ENCODE measurements at regions not wholly inside any gene's neighbourhood (a gene's known extent, or its start where the extent isn't known, plus 50 kb on each side); places are given as distances from the start of the nearest gene placed in this dataset.

DNA sequence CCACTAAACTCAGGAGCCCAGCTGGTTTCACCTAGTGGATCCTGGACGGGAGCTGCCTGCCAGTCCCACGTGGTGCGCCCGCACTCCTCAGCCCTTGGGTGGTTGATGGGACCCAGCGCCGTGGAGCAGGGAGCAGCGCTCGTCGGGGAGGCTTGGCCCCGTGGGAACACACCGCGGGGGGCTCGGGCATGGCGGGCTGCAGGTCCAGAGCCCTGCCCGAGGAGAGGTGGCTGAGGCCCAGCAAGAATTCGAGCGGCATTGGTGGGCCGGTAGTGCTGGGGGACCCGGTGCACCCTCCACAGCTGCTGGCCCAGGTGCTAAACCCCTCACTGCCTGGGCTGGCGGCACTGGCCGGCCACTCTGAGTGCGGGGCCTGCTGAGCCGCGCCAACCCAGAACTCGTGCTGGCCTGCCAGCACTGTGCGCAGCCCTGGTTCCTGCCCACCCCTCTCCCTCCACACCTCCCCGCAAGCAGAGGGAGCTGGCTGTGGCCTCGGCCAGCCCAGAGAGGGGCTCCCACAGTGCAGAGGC is 137.3 kb downstream of the TRIB2 start:
- intact Hi-C loops (cut with DNase I; ENCODE audit: low total_unique reads): no loop called here
- no peak for DNase-seq
- Histone ChIP-seq H3K9me3 (no peaks in the 10 kb centered on the region), H3K27ac (no peak overlapping the region), H3K4me3 (no peak overlapping the region), H3K36me3 (no peaks in the 10 kb centered on the region), H3K4me1 (no peaks in the 10 kb centered on the region), H3K27me3 (no peaks in the 10 kb centered on the region)
- TF ChIP-seq, protein P1, sequence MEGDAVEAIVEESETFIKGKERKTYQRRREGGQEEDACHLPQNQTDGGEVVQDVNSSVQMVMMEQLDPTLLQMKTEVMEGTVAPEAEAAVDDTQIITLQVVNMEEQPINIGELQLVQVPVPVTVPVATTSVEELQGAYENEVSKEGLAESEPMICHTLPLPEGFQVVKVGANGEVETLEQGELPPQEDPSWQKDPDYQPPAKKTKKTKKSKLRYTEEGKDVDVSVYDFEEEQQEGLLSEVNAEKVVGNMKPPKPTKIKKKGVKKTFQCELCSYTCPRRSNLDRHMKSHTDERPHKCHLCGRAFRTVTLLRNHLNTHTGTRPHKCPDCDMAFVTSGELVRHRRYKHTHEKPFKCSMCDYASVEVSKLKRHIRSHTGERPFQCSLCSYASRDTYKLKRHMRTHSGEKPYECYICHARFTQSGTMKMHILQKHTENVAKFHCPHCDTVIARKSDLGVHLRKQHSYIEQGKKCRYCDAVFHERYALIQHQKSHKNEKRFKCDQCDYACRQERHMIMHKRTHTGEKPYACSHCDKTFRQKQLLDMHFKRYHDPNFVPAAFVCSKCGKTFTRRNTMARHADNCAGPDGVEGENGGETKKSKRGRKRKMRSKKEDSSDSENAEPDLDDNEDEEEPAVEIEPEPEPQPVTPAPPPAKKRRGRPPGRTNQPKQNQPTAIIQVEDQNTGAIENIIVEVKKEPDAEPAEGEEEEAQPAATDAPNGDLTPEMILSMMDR (IDR thresholded peaks at IDR 0.05): no peak

GRCh38 chr2:12855508-12855907 is 138.8 kb downstream of the TRIB2 start:
- H3K27ac ChIP-seq: no peak overlapping the region
- no peaks in the 10 kb centered on the region for H3K4me1 ChIP-seq
- DNase-seq: no peak
- H3K27me3 ChIP-seq: no peaks in the 10 kb centered on the region
- H3K9me3 ChIP-seq: no peaks in the 10 kb centered on the region
- no peaks in the 10 kb centered on the region for H3K36me3 ChIP-seq
- TF ChIP-seq, protein P1 (IDR thresholded peaks at IDR 0.05): no peak
- intact Hi-C loops (cut with DNase I; ENCODE audit: low total_unique reads): no loop called here
- H3K4me3 ChIP-seq: no peak overlapping the region

- H3K4me3 ChIP-seq: no peak overlapping the region
- TF ChIP-seq, protein P1 (IDR thresholded peaks at IDR 0.05): no peak
- H3K4me1 ChIP-seq: no peaks in the 10 kb centered on the region
- no peaks in the 10 kb centered on the region for H3K36me3 ChIP-seq
- H3K27me3 ChIP-seq: no peaks in the 10 kb centered on the region
- no peak for DNase-seq
- no peaks in the 10 kb centered on the region for H3K9me3 ChIP-seq
- no peak overlapping the region for H3K27ac ChIP-seq
- intact Hi-C loops (cut with DNase I; ENCODE audit: low total_unique reads): no loop called here
These were observed 140.3 kb downstream of the TRIB2 start for GRCh38 chr2:12856934-12857601.

GRCh38 chr2:12857891-12858290 is 141.2 kb downstream of the TRIB2 start:
- Histone ChIP-seq H3K4me3 (no peak overlapping the region), H3K36me3 (no peaks in the 10 kb centered on the region), H3K27ac (no peak overlapping the region), H3K27me3 (no peaks in the 10 kb centered on the region), H3K4me1 (no peaks in the 10 kb centered on the region), H3K9me3 (no peaks in the 10 kb centered on the region)
- TF ChIP-seq, protein P1 (IDR thresholded peaks at IDR 0.05): no peak
- no peak for DNase-seq
- intact Hi-C loops (cut with DNase I; ENCODE audit: low total_unique reads): no loop called here

- H3K27ac ChIP-seq: no peak overlapping the region
- H3K36me3 ChIP-seq: no peaks in the 10 kb centered on the region
- intact Hi-C loops (cut with DNase I; ENCODE audit: low total_unique reads): no loop called here
- no peaks in the 10 kb centered on the region for H3K4me1 ChIP-seq
- no peaks in the 10 kb centered on the region for H3K27me3 ChIP-seq
- no peak overlapping the region for H3K4me3 ChIP-seq
- H3K9me3 ChIP-seq: no peaks in the 10 kb centered on the region
- no peak for DNase-seq
- TF ChIP-seq, protein P1 (IDR thresholded peaks at IDR 0.05): no peak
These were observed 142.1 kb downstream of the TRIB2 start for GRCh38 chr2:12858786-12859185.

All from tibial artery (tissue), 4 donors.